Testis (tissue), 2 donors: ENCODE measurements at regions not wholly inside any gene's neighbourhood (a gene's known extent, or its start where the extent isn't known, plus 50 kb on each side); places are given as distances from the start of the nearest gene placed in this dataset.

Source experiments
- POLR2A ChIP-seq: fragments of 450-650 bp; IDR thresholded peaks from one replicate; pipeline ENCODE4 v1.6.1; 2017; ENCODE audit warnings: antibody characterized with exemption, mild to moderate bottlenecking, moderate library complexity
- TF ChIP-seq, protein P1 (sequence below), 3 experiments: fragments of 450-650 bp in 2 of 3; fragments of 200-600 bp in 1 of 3; sonication (generic) in 1 of 3; IDR thresholded peaks; one replicate each; pipeline ENCODE4 v1.5.1; 2016 to 2019; ENCODE audit warnings: antibody characterized with exemption in 3 of 3, mild to moderate bottlenecking in 2 of 3, moderate library complexity in 1 of 3

GRCh38 chr21:17372200-17372599, 140.6 kb upstream of the CXADR start:
- TF ChIP-seq, protein P1, sequence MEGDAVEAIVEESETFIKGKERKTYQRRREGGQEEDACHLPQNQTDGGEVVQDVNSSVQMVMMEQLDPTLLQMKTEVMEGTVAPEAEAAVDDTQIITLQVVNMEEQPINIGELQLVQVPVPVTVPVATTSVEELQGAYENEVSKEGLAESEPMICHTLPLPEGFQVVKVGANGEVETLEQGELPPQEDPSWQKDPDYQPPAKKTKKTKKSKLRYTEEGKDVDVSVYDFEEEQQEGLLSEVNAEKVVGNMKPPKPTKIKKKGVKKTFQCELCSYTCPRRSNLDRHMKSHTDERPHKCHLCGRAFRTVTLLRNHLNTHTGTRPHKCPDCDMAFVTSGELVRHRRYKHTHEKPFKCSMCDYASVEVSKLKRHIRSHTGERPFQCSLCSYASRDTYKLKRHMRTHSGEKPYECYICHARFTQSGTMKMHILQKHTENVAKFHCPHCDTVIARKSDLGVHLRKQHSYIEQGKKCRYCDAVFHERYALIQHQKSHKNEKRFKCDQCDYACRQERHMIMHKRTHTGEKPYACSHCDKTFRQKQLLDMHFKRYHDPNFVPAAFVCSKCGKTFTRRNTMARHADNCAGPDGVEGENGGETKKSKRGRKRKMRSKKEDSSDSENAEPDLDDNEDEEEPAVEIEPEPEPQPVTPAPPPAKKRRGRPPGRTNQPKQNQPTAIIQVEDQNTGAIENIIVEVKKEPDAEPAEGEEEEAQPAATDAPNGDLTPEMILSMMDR (IDR thresholded peaks at IDR 0.05) = no peak
- TF ChIP-seq POLR2A = no peak
